Right hindlimb (tissue), 1 donor: ENCODE measurements at regions not wholly inside any gene's neighbourhood (a gene's known extent, or its start where the extent isn't known, plus 50 kb on each side); places are given as distances from the start of the nearest gene placed in this dataset.
A peak's percentile ranks its signal among the peaks of the same experiment; 100 is the strongest.

Source experiments
- DNase-seq: peaks from one replicate; pipeline ENCODE4 v3.0.0-alpha.2; 2018

GRCh38 chr10:91040343-91040742, 119.5 kb upstream of the ANKRD1 start:
- no peak for DNase-seq

DNA sequence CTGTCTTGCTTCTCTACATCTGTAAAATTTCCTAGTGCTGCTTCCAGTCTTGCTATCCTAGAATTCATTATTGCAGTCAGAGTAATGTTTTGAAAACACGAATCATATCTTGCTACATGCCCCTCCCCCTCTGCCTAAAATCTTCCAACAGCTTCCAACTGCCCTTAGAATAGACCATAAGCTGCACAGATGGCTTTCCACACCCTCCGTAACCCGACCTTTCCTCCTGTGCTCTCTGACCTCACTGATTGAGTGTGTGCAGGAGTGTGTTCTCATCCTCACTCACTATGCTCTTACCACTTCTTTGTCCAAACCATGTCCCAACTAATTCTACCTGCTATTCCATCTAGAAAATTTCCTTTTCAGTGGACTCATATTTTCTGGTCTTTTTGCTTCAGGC, 121.2 kb upstream of the ANKRD1 start:
- DNase-seq, result no peak

DNA sequence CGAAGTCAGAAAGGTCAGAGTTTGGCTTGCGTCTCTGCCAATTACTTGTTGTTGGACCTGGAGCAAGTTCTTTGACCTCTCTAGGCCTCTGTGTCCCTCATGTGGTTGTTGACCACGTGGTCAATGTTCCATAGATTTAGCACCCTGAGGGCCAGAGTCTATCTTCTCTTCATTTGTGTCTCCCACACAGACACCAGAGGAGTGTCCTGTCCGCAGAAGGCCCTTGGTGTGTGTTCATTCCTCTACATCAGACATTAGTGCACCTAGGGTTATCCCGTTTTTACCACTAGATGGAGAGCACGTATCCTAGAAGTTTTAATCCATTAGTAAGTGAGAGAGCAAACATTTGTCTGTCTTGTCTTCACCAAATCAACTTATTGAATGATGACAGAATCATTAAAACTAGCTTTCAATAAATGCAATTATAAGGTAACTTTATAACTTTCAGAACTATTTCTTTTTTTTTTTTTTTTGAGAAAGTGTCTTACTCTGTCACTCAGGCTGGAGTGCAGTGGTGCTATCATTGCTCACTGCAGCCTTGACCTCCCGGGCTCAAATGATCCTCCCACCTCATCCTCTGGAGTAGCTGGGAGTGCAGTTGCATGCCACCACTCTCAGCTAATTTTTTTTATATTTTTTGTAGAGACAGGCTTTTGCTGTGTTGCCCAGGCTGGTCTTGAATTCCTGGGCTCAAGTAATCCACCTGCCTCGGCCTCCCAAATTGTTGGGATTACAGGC, 122.5 kb upstream of the ANKRD1 start:
- DNase-seq, result no peak

DNA sequence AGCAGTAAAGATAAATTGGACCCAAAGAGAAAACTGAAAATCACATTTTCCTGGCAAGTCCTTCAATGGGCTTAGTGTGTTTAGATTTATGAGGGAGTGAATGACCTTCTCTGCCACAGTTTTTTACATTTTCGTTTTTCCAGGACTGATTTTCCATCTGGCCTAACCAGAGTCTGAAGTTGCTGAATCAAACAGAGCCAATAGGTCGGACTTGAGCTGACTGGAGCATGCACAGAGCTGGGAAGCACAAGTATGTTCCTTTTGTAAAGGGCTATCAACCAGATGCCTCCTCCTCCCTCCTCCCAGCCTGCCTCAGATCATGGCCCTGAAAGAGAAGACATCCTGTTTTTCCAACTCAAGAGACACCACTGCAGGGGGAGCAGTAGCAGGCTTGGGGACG, 126.0 kb upstream of the ANKRD1 start:
- peak; percentile 51 for DNase-seq

GRCh38 chr10:91048380-91048779, 127.5 kb upstream of the ANKRD1 start:
- no peak for DNase-seq

GRCh38 chr10:91049296-91049987, 128.6 kb upstream of the ANKRD1 start:
- no peak for DNase-seq

- no peak for DNase-seq
Measured at GRCh38 chr10:91049988-91050360, 129.1 kb upstream of the ANKRD1 start.

DNA sequence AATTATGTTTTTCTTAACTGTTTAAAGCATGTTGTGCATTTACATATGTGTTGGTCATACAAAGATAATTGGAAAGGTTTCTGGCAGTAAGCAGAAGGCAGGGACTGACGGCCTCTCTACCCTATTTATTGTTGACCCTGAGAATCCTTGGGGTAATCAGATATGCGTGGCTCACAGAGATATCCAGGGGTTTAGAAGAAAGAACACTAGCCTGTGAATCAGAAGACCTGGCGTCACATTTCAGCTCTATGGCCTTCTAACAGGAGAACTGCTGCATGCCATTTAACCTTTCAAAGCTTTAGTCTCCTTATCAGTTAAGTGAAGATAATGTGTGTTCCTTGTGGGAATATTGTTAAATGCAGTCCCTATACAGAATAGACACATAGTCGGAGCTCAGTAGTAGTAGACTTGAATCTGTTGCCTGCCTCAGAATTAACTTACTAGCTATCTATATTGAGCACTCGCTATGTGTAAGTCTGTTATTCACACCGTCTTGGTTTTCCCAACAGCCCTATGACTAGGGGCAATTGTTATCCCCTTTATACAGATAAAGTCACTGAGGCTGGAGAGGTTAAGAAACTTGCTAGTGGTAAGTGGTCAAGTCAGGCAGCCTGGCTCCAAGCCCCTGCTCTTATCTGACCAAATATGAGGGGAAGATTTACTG, 129.6 kb upstream of the ANKRD1 start:
- DNase-seq, result no peak

GRCh38 chr10:91051829-91052228, 130.9 kb upstream of the ANKRD1 start:
- no peak for DNase-seq

GRCh38 chr10:91054325-91054724, 133.4 kb upstream of the ANKRD1 start:
- DNase-seq, result no peak

DNA sequence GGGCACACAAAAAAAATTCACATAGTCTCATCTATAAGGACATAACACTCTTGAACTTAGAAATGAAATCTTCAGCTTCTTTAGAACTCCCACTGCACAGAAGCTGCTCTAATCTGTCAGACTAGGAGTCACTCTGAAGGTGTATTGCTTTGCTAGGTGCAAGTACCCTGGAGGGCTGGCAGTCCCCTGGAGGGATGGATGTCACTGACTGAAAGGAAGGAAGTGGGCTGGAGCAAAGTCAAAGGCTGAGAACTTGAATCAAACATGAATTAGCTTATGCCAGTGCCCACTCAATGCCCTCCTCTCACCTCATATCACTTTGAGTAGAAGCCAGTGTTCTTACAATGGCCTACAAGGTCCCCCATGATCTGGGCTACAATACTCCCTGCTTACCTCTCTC, 140.3 kb upstream of the ANKRD1 start:
- no peak for DNase-seq

DNA sequence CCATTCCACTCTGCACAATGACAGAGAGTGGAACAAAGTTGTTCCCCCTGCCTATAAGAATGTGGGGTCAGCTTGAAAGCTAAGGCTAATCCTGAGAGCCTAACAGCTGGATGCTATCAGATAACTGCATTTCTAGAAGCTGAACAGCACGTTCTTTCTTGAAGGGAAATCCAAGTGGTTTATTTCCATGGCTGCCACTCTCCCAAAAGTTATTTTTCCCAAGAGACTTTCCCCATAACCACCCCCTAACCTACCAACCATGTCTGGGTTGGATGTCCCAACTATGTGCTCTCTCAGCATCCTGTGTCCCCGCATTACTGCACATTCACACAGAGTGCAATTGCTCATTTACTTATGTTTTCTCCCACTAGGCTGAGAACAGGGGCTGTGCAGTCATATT, 140.7 kb upstream of the ANKRD1 start:
- DNase-seq, result no peak

GRCh38 chr10:91062091-91062490, 141.2 kb upstream of the ANKRD1 start:
- no peak for DNase-seq

DNA sequence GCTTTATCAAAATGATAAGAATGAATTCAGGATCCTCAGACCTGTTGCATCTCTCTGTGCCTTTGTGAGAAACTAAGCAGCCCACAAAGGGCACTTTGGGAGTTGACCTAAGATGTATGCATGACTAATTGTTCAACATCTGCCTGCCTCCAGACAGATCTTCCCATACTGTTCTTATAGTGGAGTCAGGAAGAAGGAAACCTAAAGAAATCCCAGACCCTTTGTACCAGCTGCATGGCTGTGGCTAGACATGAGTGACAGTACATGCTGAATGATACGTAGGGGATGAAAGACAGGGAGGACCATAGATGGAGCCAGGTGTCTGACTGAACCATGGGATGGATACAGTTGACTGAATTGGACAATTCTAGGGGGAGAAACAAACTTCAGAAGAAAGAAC, 148.7 kb upstream of the PCGF5 start:
- DNase-seq, result no peak

DNA sequence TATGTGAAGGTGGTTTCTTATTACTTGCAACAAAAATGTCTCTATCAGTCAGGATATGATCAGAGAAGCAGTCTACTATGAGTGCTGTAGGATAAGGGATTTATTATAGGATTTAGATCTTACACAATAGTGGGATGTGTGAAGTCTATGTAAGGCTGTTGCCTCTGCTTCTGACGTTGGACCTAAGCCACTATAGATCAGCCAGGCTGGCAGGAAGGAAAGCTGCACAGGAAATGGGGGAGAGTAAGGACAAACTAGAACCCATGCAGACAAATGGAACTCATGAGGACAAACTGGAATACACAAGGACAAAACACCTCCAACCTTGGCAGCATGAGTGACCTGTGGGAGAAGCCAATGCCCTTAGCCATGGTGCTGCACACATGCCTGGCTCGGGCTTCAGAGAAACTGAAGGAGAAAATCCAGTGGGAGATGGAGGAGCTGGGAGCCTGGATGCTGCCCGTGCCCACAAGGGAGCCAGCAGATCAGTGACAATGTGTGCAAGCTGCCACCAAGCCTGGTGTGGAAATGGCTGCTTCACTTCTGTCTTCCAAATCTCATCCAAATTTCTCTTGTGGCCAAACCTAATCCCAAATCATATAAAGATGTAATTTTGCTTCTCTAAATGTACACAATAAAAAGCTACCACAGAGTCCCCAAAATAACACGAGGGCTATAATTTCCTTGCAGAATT, 147.0 kb upstream of the PCGF5 start:
- no peak for DNase-seq

GRCh38 chr10:91076991-91077548, 143.4 kb upstream of the PCGF5 start:
- DNase-seq, result no peak

DNA sequence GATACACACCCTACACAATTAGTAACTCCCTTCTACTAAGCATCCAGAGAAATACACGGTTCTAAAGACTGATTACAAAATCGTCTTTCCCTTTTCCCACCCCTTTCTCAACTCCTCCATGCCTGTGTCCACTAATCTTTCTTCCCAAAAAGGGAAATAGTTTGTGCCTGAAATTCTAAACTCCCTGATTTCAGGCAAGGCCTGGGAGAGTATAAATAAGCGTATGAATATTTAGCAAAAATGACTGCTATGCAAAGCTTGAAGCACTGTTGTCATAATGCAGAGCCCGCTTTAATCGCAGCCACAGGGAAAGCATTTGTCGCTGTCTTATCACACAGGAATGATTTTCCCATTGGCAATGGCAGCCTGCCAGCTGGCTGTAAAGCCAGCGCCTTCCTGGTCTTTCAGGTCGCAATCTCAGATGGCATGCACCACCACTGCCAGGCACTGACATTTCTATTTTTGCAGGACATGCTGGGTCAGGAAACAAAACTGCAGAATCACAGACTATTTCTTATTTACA, 142.9 kb upstream of the PCGF5 start:
- DNase-seq, result peak; percentile 66

GRCh38 chr10:91080776-91081175, 139.7 kb upstream of the PCGF5 start:
- DNase-seq, result no peak

DNA sequence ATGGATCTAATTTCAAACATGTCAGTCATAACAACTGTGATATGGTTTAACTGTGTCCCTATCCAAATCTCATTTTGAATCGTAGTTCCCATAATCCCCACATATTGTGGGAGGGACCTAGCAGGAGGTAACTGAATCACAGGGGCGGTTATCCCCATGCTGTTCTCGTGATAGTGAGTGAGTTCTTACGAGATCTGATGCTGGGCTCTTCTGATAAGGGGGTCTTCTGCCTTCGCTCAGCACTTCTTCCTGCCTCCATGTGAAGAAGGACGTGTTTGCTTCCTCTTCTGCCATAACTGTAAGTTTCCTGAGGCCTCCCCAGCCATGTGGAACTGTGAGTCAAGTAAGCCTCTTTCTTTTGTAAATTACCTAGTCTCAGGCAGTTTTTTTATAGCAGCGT, 138.0 kb upstream of the PCGF5 start:
- DNase-seq, result no peak

DNA sequence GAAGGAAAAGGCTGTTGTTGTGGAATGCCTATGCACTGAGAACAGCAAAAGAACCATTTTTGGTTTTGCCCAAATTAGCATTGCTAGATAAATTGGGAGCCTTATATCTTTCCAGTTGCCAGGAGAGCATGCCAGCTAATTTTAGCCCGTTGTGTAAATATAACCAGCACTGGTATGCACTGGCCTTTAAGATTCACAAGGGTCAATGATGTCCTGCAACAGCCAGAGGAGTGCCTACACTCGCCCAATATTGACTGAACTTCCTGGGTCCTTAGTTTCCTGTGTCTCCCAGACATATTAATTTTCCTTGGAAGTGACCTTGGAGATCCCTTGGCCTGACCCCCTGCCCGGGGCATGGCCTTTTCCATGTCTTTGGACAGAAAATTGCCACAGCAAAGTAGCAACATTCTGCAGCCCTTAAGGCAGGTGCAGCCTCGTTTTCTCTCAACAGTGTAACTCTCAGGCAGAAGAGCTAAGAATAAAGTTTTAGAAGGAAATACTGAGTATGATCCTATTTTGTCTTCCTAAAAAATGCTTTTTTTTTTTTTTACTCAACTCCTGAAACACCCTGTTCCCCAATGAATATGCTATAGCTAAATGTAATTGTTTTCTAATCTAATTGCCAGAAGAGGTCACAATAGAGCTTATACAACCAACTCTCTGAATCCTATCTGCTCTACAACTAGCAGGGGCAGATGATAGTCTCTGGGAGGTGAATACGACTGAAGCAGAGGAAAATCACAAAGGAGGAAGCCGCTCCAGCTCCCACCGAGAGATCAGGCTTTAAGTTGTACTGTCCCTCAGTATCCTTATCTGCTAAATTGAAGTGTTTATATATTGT, 131.9 kb upstream of the PCGF5 start:
- no peak for DNase-seq

DNA sequence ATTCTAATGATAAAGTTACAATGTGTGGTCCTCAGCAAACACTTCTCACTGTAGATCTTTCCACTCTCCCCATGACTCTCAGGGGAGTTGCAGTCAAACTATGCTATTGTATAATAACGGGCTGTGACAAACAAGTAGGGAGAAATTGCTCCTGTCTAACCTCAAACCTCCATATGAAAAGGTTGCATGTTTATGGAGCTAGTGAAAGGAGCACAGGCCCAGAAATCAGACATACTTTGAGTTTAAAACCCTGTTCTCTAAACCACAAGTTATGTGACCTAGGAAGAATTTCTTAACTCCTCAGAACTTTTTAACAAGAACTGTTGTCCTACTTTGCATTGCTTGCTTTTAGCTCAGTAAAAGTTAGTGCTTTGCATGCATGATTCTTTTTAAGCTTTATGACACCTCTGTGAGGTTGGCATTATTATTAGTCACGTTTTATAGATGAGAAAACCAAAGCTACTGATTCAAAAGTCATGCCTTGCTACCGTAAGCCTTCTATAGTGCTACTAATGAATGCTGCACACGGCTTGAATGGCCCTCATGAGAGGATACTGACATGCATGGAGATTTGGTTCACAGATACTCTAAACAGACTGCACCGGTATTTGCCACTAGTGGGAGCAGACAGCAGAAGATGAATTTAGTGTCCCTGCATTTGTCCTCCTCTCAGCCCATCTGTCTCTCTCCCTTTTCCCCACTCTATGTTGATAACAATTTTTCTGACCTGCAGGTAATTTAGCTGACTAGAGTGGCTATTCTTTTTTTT, 129.5 kb upstream of the PCGF5 start:
- DNase-seq, result no peak
